GM13976 (cell line): ENCODE measurements at regions not wholly inside any gene's neighbourhood (a gene's known extent, or its start where the extent isn't known, plus 50 kb on each side); places are given as distances from the start of the nearest gene placed in this dataset.

ENCODE experiments used
- DNase-seq: peaks from one replicate; pipeline ENCODE4 v3.0.0; 2012; ENCODE audit warnings: low spot score
- in situ Hi-C: fragments of 300-500 bp; cut with MboI; formaldehyde crosslinking; loops from one replicate; pipeline ENCODE4 v1.12.0; 2022; ENCODE audit warnings: low sequenced_read_pairs, mixed read lengths, inconsistent platforms; ENCODE audit not compliant: unreplicated experiment
- TF ChIP-seq, protein P1 (sequence below): IDR thresholded peaks from 2 replicates; pipeline ENCODE4 v1.5.1; 2012; ENCODE audit warnings: borderline replicate concordance, mild to moderate bottlenecking; ENCODE audit not compliant: insufficient read depth; ENCODE audit errors: extremely low read depth, missing control alignments, control extremely low read depth

DNA sequence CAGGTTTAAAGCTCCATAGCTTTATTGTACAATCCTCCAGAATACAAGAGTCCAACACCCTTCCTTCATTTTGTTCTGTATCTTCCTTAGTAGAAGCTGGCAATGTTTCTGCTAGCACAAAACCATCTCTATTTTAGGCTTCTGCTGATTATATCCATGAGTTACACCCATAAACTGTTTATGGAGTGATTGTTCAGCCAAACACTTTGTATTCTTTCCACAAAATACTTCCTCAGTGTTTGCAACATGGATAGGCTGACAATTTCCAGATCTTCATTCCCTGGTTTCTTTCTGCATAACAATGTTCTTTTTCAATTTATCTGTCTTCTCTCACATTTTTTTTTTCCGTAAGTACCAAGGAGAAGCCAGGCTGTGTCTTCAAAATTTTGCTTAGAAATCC is 839.9 kb upstream of the CDH8 start:
- no peak for DNase-seq
- in situ Hi-C loops, result no loop called here
- TF ChIP-seq, protein P1, sequence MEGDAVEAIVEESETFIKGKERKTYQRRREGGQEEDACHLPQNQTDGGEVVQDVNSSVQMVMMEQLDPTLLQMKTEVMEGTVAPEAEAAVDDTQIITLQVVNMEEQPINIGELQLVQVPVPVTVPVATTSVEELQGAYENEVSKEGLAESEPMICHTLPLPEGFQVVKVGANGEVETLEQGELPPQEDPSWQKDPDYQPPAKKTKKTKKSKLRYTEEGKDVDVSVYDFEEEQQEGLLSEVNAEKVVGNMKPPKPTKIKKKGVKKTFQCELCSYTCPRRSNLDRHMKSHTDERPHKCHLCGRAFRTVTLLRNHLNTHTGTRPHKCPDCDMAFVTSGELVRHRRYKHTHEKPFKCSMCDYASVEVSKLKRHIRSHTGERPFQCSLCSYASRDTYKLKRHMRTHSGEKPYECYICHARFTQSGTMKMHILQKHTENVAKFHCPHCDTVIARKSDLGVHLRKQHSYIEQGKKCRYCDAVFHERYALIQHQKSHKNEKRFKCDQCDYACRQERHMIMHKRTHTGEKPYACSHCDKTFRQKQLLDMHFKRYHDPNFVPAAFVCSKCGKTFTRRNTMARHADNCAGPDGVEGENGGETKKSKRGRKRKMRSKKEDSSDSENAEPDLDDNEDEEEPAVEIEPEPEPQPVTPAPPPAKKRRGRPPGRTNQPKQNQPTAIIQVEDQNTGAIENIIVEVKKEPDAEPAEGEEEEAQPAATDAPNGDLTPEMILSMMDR, result no peak

DNA sequence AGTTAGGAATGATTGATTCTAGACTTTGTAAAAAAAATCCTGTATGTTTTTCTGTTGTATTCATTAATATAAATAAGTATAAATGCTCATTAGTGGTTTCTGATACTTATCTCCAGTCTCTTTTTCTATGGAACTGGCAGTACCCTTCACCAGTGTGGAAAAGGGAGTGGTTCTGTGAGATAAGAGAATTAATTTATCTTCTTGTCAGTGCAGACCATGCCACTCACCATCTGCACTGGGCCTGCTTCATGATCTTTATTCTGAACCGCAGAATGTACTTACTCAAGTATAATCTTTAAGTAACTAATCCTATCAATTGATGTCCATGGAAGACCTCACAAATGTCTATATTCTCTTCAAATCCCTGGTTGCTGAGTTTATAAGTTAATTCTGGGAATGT is 836.1 kb upstream of the CDH8 start:
- TF ChIP-seq, protein P1, result no peak
- DNase-seq, result no peak
- in situ Hi-C loops, result no loop called here

DNA sequence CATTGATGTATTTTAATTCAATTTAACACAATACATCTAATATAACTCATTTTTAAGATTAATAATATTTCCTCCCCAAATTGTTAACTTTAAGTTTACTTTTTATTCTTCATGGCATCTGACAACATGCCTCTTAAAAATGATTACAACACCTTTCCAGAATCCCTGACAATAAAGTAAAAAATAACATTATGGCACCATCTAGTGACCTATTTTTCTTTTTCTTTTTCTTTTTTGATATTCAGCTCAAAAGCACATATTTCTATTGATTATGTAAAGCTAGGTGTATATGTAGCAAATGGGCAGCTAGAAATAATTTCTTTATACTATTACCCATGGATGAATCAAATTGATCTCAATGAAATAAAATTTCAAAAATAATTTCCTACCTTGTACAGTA is 834.3 kb upstream of the CDH8 start:
- TF ChIP-seq, protein P1, result no peak
- no peak for DNase-seq
- in situ Hi-C loops, result no loop called here

DNA sequence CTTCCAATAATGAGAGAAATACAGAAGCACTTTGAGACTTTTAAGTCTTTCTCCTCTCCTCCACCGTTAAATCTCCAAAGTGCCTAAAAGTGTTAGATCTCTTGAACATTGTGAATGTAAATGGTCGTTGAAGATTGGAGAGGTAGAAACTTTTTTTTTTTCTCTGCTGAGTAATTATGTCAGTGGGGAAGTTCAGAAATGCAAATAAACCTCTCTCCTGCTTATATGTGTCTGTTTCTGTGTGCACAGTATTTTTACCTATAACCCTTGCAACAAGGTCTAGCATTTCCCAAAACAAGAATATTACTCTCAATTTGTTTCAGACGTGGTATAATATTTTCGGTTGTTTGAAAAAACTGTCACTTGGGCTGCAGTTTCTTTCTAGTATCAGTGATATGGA is 833.6 kb upstream of the CDH8 start:
- TF ChIP-seq, protein P1, result no peak
- in situ Hi-C loops, result no loop called here
- DNase-seq, result no peak

DNA sequence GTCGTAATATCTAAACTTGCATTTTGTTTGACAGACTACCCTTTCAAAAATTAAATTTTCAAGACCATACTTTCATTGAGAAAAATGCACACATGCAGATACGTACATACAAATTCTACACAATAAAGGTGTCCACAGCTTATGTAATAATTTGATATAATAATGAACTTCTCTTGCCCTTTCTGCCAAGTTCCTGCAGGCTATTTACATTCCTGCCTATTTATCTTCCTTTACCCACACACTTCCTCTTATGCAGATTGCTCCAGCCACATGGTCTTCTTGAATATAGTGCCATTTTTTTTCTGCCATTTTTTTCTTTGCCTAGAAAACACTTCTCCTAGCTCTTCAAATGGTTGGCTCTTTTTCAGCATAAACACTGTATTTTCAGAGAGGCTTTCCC is 826.9 kb upstream of the CDH8 start:
- in situ Hi-C loops, result no loop called here
- TF ChIP-seq, protein P1, result no peak
- DNase-seq, result no peak

DNA sequence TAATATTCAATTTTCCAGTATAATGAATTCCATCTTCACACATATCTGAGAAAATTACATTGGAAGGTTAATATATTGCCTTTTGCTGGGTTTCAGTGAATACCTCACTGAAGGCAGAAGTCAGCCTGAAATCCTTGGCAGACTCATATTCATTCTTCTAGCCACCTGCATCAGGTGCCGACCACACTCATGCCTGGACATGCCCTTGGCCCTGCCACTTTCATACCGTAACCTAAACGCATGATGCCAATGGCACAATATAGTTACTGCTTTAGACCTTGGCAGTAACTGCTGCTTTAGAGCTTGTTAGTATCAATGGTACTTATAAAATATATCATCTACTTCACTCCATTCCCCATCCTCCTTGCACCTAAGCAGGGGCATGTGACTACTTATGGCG is 817.6 kb upstream of the CDH8 start:
- TF ChIP-seq, protein P1, result no peak
- DNase-seq, result no peak
- in situ Hi-C loops, result no loop called here
